HepG2 (cell line): ENCODE measurements at regions not wholly inside any gene's neighbourhood (a gene's known extent, or its start where the extent isn't known, plus 50 kb on each side); places are given as distances from the start of the nearest gene placed in this dataset.

Experiments used
- ATAD3A ChIP-seq: sonication (generic); formaldehyde crosslinking; IDR thresholded peaks from 2 replicates; pipeline ENCODE4 v1.4.0; 2020; ENCODE audit warnings: missing genetic modification reagents
- EZH2 ChIP-seq: conservative IDR thresholded peaks from 2 replicates; pipeline ENCODE4 v1.6.1; 2012; ENCODE audit warnings: mild to moderate bottlenecking, low read depth, low read length, moderate library complexity
- KDM1A ChIP-seq: IDR thresholded peaks from 2 replicates; pipeline ENCODE4 v1.6.1; 2016; ENCODE audit warnings: missing compliant biosample characterization
- NBN ChIP-seq: fragments of 450-650 bp; conservative IDR thresholded peaks from 2 replicates; pipeline ENCODE4 v1.6.1; 2017
- NFE2L1 ChIP-seq: sonication (generic); formaldehyde crosslinking; IDR thresholded peaks from 2 replicates; pipeline ENCODE4 v1.4.0; 2020; ENCODE audit warnings: missing genetic modification reagents, mild to moderate bottlenecking, borderline replicate concordance
- PITX1 ChIP-seq: sonication (generic); formaldehyde crosslinking; IDR thresholded peaks from 2 replicates; pipeline ENCODE4 v1.5.1; 2020; ENCODE audit warnings: mild to moderate bottlenecking, missing genetic modification reagents
- RAD21 ChIP-seq: fragments of 450-650 bp; formaldehyde crosslinking; IDR thresholded peaks from 2 replicates; pipeline ENCODE4 v1.5.0; 2020; ENCODE audit warnings: mild to moderate bottlenecking
- RARA ChIP-seq: IDR thresholded peaks from 2 replicates; pipeline ENCODE4 v1.6.1; 2016; ENCODE audit warnings: missing genetic modification reagents, missing compliant biosample characterization
- RFX5 ChIP-seq: IDR thresholded peaks from 2 replicates; pipeline ENCODE4 v1.6.1; 2011; ENCODE audit warnings: low read depth, low read length, improper control_type of control experiment
- TAF15 ChIP-seq: fragments of 200-400 bp; formaldehyde crosslinking; IDR thresholded peaks from one replicate; pipeline ENCODE4 v1.6.1; 2018; ENCODE audit warnings: mild to moderate bottlenecking, low read depth, low read length; ENCODE audit not compliant: poor library complexity, severe bottlenecking
- TCF7L2 ChIP-seq: IDR thresholded peaks from 2 replicates; pipeline ENCODE4 v1.6.1; 2011; ENCODE audit warnings: mild to moderate bottlenecking, low read depth, low read length, moderate library complexity
- TSC22D2 ChIP-seq: sonication (generic); formaldehyde crosslinking; IDR thresholded peaks from 2 replicates; pipeline ENCODE4 v1.5.1; 2020; ENCODE audit warnings: missing genetic modification reagents, mild to moderate bottlenecking, borderline replicate concordance
- ZNF451 ChIP-seq: sonication (generic); formaldehyde crosslinking; IDR thresholded peaks from 2 replicates; pipeline ENCODE4 v1.5.0; 2020; ENCODE audit warnings: mild to moderate bottlenecking, missing genetic modification reagents
- TF ChIP-seq, protein P1 (sequence below): sonication (generic); formaldehyde crosslinking; IDR thresholded peaks from 2 replicates; pipeline ENCODE4 v1.5.0; 2020; ENCODE audit warnings: mild to moderate bottlenecking, missing genetic modification reagents, moderate library complexity

DNA sequence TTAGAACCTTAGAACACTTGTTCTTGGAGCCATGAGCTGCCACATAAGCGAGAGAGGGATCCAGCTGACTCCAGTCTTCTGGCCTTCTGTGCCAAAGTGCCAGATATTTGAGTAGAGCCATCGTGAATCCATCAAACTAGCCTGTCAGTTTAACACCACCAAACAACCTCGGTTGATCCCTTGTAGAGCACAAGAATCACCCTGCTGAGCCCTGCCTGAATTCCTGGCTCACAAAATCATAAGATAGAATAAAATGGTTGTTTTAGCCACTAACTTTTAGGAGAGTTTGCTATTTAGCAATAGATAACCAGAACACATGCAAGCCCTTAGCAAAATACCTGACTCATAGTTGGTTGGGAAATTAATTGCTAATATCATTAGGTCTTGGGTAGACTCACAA is 407.6 kb upstream of the PROK2 start:
- TF ChIP-seq NFE2L1 (CRISPR knock-in tag) = no peak
- TF ChIP-seq RFX5 = no peak
- TF ChIP-seq, protein P1, sequence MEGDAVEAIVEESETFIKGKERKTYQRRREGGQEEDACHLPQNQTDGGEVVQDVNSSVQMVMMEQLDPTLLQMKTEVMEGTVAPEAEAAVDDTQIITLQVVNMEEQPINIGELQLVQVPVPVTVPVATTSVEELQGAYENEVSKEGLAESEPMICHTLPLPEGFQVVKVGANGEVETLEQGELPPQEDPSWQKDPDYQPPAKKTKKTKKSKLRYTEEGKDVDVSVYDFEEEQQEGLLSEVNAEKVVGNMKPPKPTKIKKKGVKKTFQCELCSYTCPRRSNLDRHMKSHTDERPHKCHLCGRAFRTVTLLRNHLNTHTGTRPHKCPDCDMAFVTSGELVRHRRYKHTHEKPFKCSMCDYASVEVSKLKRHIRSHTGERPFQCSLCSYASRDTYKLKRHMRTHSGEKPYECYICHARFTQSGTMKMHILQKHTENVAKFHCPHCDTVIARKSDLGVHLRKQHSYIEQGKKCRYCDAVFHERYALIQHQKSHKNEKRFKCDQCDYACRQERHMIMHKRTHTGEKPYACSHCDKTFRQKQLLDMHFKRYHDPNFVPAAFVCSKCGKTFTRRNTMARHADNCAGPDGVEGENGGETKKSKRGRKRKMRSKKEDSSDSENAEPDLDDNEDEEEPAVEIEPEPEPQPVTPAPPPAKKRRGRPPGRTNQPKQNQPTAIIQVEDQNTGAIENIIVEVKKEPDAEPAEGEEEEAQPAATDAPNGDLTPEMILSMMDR (CRISPR knock-in tag) = no peak
- TF ChIP-seq EZH2 = no peak
- no peak for TF ChIP-seq NBN
- no peak for TF ChIP-seq RARA
- no peak for TF ChIP-seq PITX1 (CRISPR knock-in tag)
- TF ChIP-seq ATAD3A (CRISPR knock-in tag) = no peak
- no peak for TF ChIP-seq RAD21 (CRISPR knock-in tag)
- no peak for TF ChIP-seq TCF7L2
- no peak for TF ChIP-seq TAF15
- no peak for TF ChIP-seq TSC22D2 (CRISPR knock-in tag)
- no peak for TF ChIP-seq ZNF451 (CRISPR knock-in tag)
- TF ChIP-seq KDM1A = no peak
